Transverse colon (tissue), 4 donors: ENCODE measurements at regions not wholly inside any gene's neighbourhood (a gene's known extent, or its start where the extent isn't known, plus 50 kb on each side); places are given as distances from the start of the nearest gene placed in this dataset.

ENCODE experiments used
- DNase-seq: peaks from one replicate; pipeline ENCODE4 v3.0.0-alpha.2; 2019
- H3K27ac ChIP-seq, 4 donors: fragments of 200-600 bp; sonication (generic); 2 replicates each; pipeline ENCODE4 v1.5.1; 2016 to 2018; ENCODE audit warnings: inconsistent platforms in 4 of 4
- H3K27me3 ChIP-seq: fragments of 200-600 bp; sonication (generic); 2 replicates; pipeline ENCODE4 v1.5.1; 2017; ENCODE audit warnings: inconsistent platforms
- H3K36me3 ChIP-seq, 4 donors: fragments of 200-600 bp; sonication (generic); 2 replicates each; pipeline ENCODE4 v1.5.1; 2017 to 2019; ENCODE audit warnings: inconsistent platforms in 4 of 4
- H3K4me1 ChIP-seq, 4 donors: fragments of 200-600 bp; sonication (generic); 2 replicates each; pipeline ENCODE4 v1.5.1; 2017 to 2020; ENCODE audit warnings: inconsistent platforms in 4 of 4
- H3K4me3 ChIP-seq, 4 donors: fragments of 200-600 bp; sonication (generic); 1 replicate in 1 of 4; 2 replicates in 3 of 4; pipeline versions ENCODE4 v1.5.1 to v1.6.1; 2017 to 2019; ENCODE audit warnings: inconsistent platforms in 4 of 4
- H3K9me3 ChIP-seq, 2 donors: fragments of 200-600 bp; sonication (generic); 2 replicates each; pipeline ENCODE4 v1.5.1; 2017 to 2019; ENCODE audit warnings: inconsistent platforms in 2 of 2
- EP300 ChIP-seq: sonication (generic); formaldehyde crosslinking; IDR thresholded peaks from one replicate; pipeline ENCODE4 v1.6.1; 2017; ENCODE audit warnings: antibody characterized with exemption, low read depth
- POLR2A ChIP-seq: fragments of 450-650 bp; IDR thresholded peaks from one replicate; pipeline ENCODE4 v1.6.1; 2016; ENCODE audit warnings: antibody characterized with exemption, mild to moderate bottlenecking, moderate library complexity
- POLR2AphosphoS5 ChIP-seq, 3 donors: sonication (generic); formaldehyde crosslinking; IDR thresholded peaks; one replicate each; pipeline ENCODE4 v1.6.1; 2016; ENCODE audit warnings: antibody characterized with exemption in 3 of 3
- WGBS, 2 donors: methylation state at CpG; one replicate each; pipeline ENCODE4 v1.1.5; 2018; ENCODE audit warnings: low coverage in 1 of 2; 5-methylcytosine and 5-hydroxymethylcytosine counted together
- in situ Hi-C, 4 donors: fragments of 200-750 bp; cut with MboI; loops; one replicate each; pipeline versions ENCODE4 v1.15.0 to v1.15.1; 2017; ENCODE audit warnings: low sequenced_read_pairs in 3 of 4, low pct_ligation_motif_present in 1 of 4, low pct_unique_long_range_greater_than_20kb in 1 of 4
- intact Hi-C: fragments of 100-400 bp; cut with DNase I; formaldehyde crosslinking; loops from one replicate; pipeline ENCODE4 v1.15.1; 2023; ENCODE audit warnings: low total_unique reads
- TF ChIP-seq, protein P1 (sequence below), 5 experiments: fragments of 200-600 bp in 3 of 5; fragments of 450-650 bp in 2 of 5; sonication (generic) in 3 of 5; IDR thresholded peaks; 1 replicate in 2 of 5; 2 replicates in 3 of 5; pipeline ENCODE4 v1.5.1; 2016 to 2017; ENCODE audit warnings: antibody characterized with exemption in 5 of 5, inconsistent platforms in 3 of 5, mild to moderate bottlenecking in 2 of 5, moderate library complexity in 1 of 5

DNA sequence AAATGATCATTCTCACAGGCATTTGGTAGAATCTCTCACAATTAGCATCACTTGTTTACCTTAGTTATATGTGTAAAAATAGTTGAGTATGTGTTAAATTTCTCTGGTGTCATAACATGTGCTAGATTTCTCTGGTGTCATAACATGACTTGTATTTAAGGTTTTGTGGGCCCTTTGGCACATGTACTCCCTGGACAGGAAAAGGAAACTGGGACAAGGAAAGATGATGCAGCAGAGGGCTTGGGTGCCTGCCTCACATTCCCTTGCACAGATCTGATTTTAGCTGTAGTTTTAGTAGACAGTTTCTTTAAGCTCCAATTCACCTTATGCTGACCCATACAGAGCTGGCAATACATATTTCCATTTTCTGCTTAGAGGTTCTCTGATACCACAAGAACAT is 726.0 kb downstream of the C4orf33 start:
- Histone ChIP-seq H3K4me3 (no peak overlapping the region), H3K36me3 (no peaks in the 10 kb centered on the region), H3K4me1 (no peaks in the 10 kb centered on the region), H3K27me3 (no peaks in the 10 kb centered on the region), H3K27ac (no peak overlapping the region), H3K9me3 (no peaks in the 10 kb centered on the region)
- in situ Hi-C loops, result no loop called here
- intact Hi-C loops, result no loop called here
- DNase-seq, result no peak
- TF ChIP-seq POLR2AphosphoS5 (IDR thresholded peaks at IDR 0.05) (no peak), EP300 (no peak), POLR2A (no peak)
- TF ChIP-seq, protein P1, sequence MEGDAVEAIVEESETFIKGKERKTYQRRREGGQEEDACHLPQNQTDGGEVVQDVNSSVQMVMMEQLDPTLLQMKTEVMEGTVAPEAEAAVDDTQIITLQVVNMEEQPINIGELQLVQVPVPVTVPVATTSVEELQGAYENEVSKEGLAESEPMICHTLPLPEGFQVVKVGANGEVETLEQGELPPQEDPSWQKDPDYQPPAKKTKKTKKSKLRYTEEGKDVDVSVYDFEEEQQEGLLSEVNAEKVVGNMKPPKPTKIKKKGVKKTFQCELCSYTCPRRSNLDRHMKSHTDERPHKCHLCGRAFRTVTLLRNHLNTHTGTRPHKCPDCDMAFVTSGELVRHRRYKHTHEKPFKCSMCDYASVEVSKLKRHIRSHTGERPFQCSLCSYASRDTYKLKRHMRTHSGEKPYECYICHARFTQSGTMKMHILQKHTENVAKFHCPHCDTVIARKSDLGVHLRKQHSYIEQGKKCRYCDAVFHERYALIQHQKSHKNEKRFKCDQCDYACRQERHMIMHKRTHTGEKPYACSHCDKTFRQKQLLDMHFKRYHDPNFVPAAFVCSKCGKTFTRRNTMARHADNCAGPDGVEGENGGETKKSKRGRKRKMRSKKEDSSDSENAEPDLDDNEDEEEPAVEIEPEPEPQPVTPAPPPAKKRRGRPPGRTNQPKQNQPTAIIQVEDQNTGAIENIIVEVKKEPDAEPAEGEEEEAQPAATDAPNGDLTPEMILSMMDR (IDR thresholded peaks at IDR 0.05), result no peak

DNA sequence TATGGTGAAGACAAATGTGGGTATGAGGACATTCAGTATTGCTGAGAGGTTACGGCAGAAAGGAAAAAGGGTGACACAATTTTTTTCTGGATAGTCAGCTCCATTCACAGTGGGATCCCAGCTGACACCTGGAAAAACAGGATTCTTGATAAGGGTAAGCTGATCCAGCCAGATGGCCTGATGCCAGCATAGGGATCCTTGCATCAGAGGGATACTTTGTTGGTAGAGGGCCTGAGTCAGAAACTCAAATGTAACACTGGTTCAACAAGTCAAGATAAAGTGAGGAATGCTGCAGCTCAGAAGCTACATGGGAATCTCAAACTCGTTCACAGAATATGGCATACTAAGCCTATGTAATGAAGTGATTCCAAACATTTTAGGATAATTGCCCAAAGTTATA is 726.7 kb downstream of the C4orf33 start:
- DNase-seq, result no peak
- WGBS, 2 donors, result 53 to 65% methylated on average over 2 of the region's 2 CpGs
- no peak overlapping the region for H3K27ac ChIP-seq
- no peaks in the 10 kb centered on the region for H3K36me3 ChIP-seq
- H3K4me1 ChIP-seq, result no peaks in the 10 kb centered on the region
- in situ Hi-C loops, result no loop called here
- intact Hi-C loops, result no loop called here
- H3K27me3 ChIP-seq, result no peaks in the 10 kb centered on the region
- no peaks in the 10 kb centered on the region for H3K9me3 ChIP-seq
- no peak for TF ChIP-seq EP300
- TF ChIP-seq, protein P1 (IDR thresholded peaks at IDR 0.05), result no peak
- no peak for TF ChIP-seq POLR2A
- TF ChIP-seq POLR2AphosphoS5 (IDR thresholded peaks at IDR 0.05), result no peak
- H3K4me3 ChIP-seq, result no peak overlapping the region

DNA sequence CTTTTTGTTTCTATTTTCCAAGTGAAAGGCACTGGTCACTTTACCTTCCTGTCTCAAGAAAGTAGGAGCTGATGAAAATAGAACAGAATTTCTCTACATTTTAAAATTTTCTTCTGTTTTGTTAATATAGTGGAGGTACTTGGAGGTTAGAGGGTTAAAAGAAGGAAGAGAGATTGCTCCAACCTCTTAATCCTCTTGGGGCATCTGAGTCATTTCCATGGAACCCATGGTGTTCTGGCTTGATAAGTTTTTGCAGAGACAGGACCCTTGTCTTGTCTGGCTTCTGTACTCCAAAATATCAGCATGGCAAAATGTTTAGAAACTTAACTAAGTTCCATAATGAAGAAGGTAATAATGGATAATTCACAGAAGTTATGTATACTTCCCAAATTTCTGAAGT is 727.2 kb downstream of the C4orf33 start:
- H3K4me1 ChIP-seq, result no peaks in the 10 kb centered on the region
- no peaks in the 10 kb centered on the region for H3K9me3 ChIP-seq
- H3K4me3 ChIP-seq, result no peak overlapping the region
- no peak for DNase-seq
- intact Hi-C loops (no loop called here), in situ Hi-C loops (no loop called here)
- no peak overlapping the region for H3K27ac ChIP-seq
- H3K27me3 ChIP-seq, result no peaks in the 10 kb centered on the region
- H3K36me3 ChIP-seq, result no peaks in the 10 kb centered on the region
- TF ChIP-seq, protein P1 (IDR thresholded peaks at IDR 0.05), result no peak
- TF ChIP-seq POLR2AphosphoS5 (IDR thresholded peaks at IDR 0.05), result no peak
- TF ChIP-seq EP300, result no peak
- TF ChIP-seq POLR2A, result no peak

DNA sequence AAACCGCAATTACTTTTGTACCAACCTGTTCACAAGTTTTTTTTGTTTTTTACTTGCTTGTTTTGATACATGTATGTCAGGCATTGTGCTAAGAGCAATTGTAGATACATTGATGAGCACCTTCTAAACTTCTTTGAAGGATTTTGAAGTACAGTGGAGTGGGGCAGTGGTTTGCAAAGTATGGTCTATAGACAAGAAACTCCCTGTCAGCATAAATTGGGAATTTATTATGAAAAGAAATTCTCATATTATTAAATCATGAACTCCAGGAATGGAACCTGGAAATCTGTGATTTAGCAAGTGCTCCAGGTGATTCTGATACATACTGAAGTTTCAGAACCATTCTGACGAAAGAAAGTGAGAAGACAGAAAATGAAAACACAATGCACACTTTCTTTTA is 733.4 kb downstream of the C4orf33 start:
- WGBS, 2 donors, result 83% methylated on average over 2 of the region's 2 CpGs
- H3K27me3 ChIP-seq, result no peaks in the 10 kb centered on the region
- H3K27ac ChIP-seq, result no peak overlapping the region
- TF ChIP-seq, protein P1 (IDR thresholded peaks at IDR 0.05), result no peak
- no peak for TF ChIP-seq EP300
- in situ Hi-C loops (no loop called here), intact Hi-C loops (no loop called here)
- no peaks in the 10 kb centered on the region for H3K4me1 ChIP-seq
- H3K4me3 ChIP-seq, result no peak overlapping the region
- DNase-seq, result no peak
- H3K9me3 ChIP-seq, result no peaks in the 10 kb centered on the region
- no peaks in the 10 kb centered on the region for H3K36me3 ChIP-seq
